Activated CD8-positive, alpha-beta T cell treated with anti-CD3 and anti-CD28 coated beads for 36 hours (primary cell): ENCODE measurements at regions not wholly inside any gene's neighbourhood (a gene's known extent, or its start where the extent isn't known, plus 50 kb on each side); places are given as distances from the start of the nearest gene placed in this dataset.

Source experiments
- ATAC-seq: fragments of 200-7000 bp; cut with Tn5 transposase; one replicate; pipeline ENCODE4 v1.10.0; 2021; ENCODE audit warnings: mild to moderate bottlenecking, moderate library complexity
- CTCF ChIA-PET: fragments of 350-600 bp; sonication (Branson Sonifier 250); formaldehyde crosslinking; loops from one replicate; lab custom pipeline; 2021; ENCODE audit warnings: antibody characterized with exemption; lab: Charles Lee
- POLR2A ChIA-PET: fragments of 350-600 bp; sonication (Branson Sonifier 250); formaldehyde crosslinking; loops from one replicate; lab custom pipeline; 2021; ENCODE audit warnings: antibody characterized with exemption; lab: Charles Lee
- DNase-seq: peaks from one replicate; pipeline ENCODE4 v3.0.0-alpha.2; 2020
- H3K27ac Mint-ChIP-seq: one replicate; pipeline ENCODE4 v1.8.0; 2021; ENCODE audit warnings: mild to moderate bottlenecking, mixed read lengths
- H3K27me3 Mint-ChIP-seq: one replicate; pipeline ENCODE4 v1.8.0; 2021; ENCODE audit warnings: mixed read lengths
- H3K36me3 Mint-ChIP-seq: one replicate; pipeline ENCODE4 v1.8.0; 2021; ENCODE audit warnings: low read depth, mixed read lengths
- H3K4me1 Mint-ChIP-seq: one replicate; pipeline ENCODE4 v1.8.0; 2021; ENCODE audit warnings: low read depth, mixed read lengths
- H3K4me3 Mint-ChIP-seq: one replicate; pipeline ENCODE4 v1.8.0; 2021; ENCODE audit warnings: mild to moderate bottlenecking, moderate library complexity, mixed read lengths
- H3K9me3 Mint-ChIP-seq: one replicate; pipeline ENCODE4 v1.8.0; 2021; ENCODE audit warnings: mixed read lengths
- CTCF ChIP-seq: fragments of 200-600 bp; IDR thresholded peaks from one replicate; pipeline ENCODE4 v1.8.0; 2022; ENCODE audit warnings: antibody characterized with exemption, mild to moderate bottlenecking
- intact Hi-C: fragments of 100-400 bp; cut with micrococcal nuclease; formaldehyde crosslinking; loops from one replicate; pipeline ENCODE4 v1.10.0; 2022

GRCh38 chr2:107405261-107405660, 421.4 kb upstream of the RGPD4 start:
- no peak for TF ChIP-seq CTCF
- POLR2A ChIA-PET = interaction anchor here (0.6 kb wide), 1 partner anchor 513 kb away, joined by 6 read pairs; no protein-coding TSS in a partner anchor
- Mint-ChIP-seq H3K27ac (no peak overlapping the region), H3K9me3 (no peaks in the 10 kb centered on the region), H3K27me3 (no peaks in the 10 kb centered on the region), H3K36me3 (no peaks in the 10 kb centered on the region), H3K4me3 (no peak overlapping the region), H3K4me1 (no peaks in the 10 kb centered on the region)
- DNase-seq = no peak
- intact Hi-C loops = no loop called here
- CTCF ChIA-PET = no interaction called here
- ATAC-seq = no peak

GRCh38 chr2:107407017-107407416, 419.7 kb upstream of the RGPD4 start:
- no peak overlapping the region for H3K4me3 Mint-ChIP-seq
- H3K4me1 Mint-ChIP-seq = no peaks in the 10 kb centered on the region
- ChIA-PET POLR2A (no interaction called here), CTCF (no interaction called here)
- no peaks in the 10 kb centered on the region for H3K36me3 Mint-ChIP-seq
- intact Hi-C loops = no loop called here
- DNase-seq (no peak), ATAC-seq (no peak)
- no peaks in the 10 kb centered on the region for H3K27me3 Mint-ChIP-seq
- H3K9me3 Mint-ChIP-seq = no peaks in the 10 kb centered on the region
- TF ChIP-seq CTCF = no peak
- no peak overlapping the region for H3K27ac Mint-ChIP-seq

- no peak for DNase-seq
- CTCF ChIA-PET = no interaction called here
- no peak for ATAC-seq
- Mint-ChIP-seq H3K4me3 (no peak overlapping the region), H3K9me3 (no peaks in the 10 kb centered on the region), H3K4me1 (no peaks in the 10 kb centered on the region), H3K27ac (no peak overlapping the region), H3K36me3 (no peaks in the 10 kb centered on the region), H3K27me3 (no peaks in the 10 kb centered on the region)
- POLR2A ChIA-PET = no interaction called here
- TF ChIP-seq CTCF = no peak
- intact Hi-C loops = no loop called here
These were observed 418.7 kb upstream of the RGPD4 start for GRCh38 chr2:107407974-107408373.

- Mint-ChIP-seq H3K36me3 (no peaks in the 10 kb centered on the region), H3K27me3 (no peaks in the 10 kb centered on the region), H3K4me1 (no peaks in the 10 kb centered on the region), H3K4me3 (no peak overlapping the region), H3K9me3 (peaks cover 1% of the 10 kb centered on the region), H3K27ac (no peak overlapping the region)
- POLR2A ChIA-PET = no interaction called here
- TF ChIP-seq CTCF = no peak
- ATAC-seq = no peak
- intact Hi-C loops = no loop called here
- CTCF ChIA-PET = no interaction called here
- no peak for DNase-seq
These were observed 415.4 kb upstream of the RGPD4 start for GRCh38 chr2:107411267-107411666.

- Mint-ChIP-seq H3K27me3 (no peaks in the 10 kb centered on the region), H3K4me1 (no peaks in the 10 kb centered on the region), H3K27ac (no peak overlapping the region), H3K9me3 (peaks cover 3% of the 10 kb centered on the region), H3K4me3 (no peak overlapping the region), H3K36me3 (no peaks in the 10 kb centered on the region)
- no peak for DNase-seq
- CTCF ChIA-PET = no interaction called here
- intact Hi-C loops = no loop called here
- TF ChIP-seq CTCF = no peak
- no peak for ATAC-seq
- POLR2A ChIA-PET = no interaction called here
These were observed 414.3 kb upstream of the RGPD4 start for GRCh38 chr2:107412209-107412904.
